Uterus (tissue), 2 donors: ENCODE measurements at regions not wholly inside any gene's neighbourhood (a gene's known extent, or its start where the extent isn't known, plus 50 kb on each side); places are given as distances from the start of the nearest gene placed in this dataset.

Experiments used
- CTCF ChIP-seq, 4 experiments: fragments of 200-600 bp in 2 of 4; fragments of 450-650 bp in 2 of 4; sonication (generic) in 2 of 4; IDR thresholded peaks; one replicate each; pipeline ENCODE4 v1.5.1; 2016 to 2019; ENCODE audit warnings: antibody characterized with exemption in 4 of 4, mild to moderate bottlenecking in 2 of 4, moderate library complexity in 1 of 4
- POLR2A ChIP-seq, 2 donors: fragments of 450-650 bp; IDR thresholded peaks; one replicate each; pipeline ENCODE4 v1.6.1; 2016; ENCODE audit warnings: antibody characterized with exemption in 2 of 2, mild to moderate bottlenecking in 1 of 2, moderate library complexity in 1 of 2

GRCh38 chr15:30001602-30002001, 81.2 kb upstream of the GOLGA8J start:
- TF ChIP-seq CTCF (IDR thresholded peaks at IDR 0.05) = no peak
- TF ChIP-seq POLR2A (IDR thresholded peaks at IDR 0.05) = no peak
